IPS-18a (cell line): ENCODE measurements at regions not wholly inside any gene's neighbourhood (a gene's known extent, or its start where the extent isn't known, plus 50 kb on each side); places are given as distances from the start of the nearest gene placed in this dataset.

Source experiments
- H3K27ac ChIP-seq: one replicate; pipeline ENCODE4 v1.5.1; 2013; ENCODE audit warnings: low read length
- H3K27me3 ChIP-seq: one replicate; pipeline ENCODE4 v1.6.1; 2013; ENCODE audit warnings: mild to moderate bottlenecking, low read length; ENCODE audit not compliant: control insufficient read depth, insufficient read depth
- H3K36me3 ChIP-seq: one replicate; pipeline ENCODE4 v1.6.1; 2013; ENCODE audit warnings: low read depth, low read length; ENCODE audit not compliant: control insufficient read depth
- H3K4me1 ChIP-seq: one replicate; pipeline ENCODE4 v1.6.1; 2013; ENCODE audit warnings: low read depth, low read length; ENCODE audit not compliant: control insufficient read depth
- H3K4me3 ChIP-seq: one replicate; pipeline ENCODE4 v1.5.1; 2013; ENCODE audit warnings: low read length
- H3K9ac ChIP-seq: one replicate; pipeline ENCODE4 v1.6.1; 2013; ENCODE audit warnings: mild to moderate bottlenecking, low read length, moderate library complexity
- H3K9me3 ChIP-seq: one replicate; pipeline ENCODE4 v1.6.1; 2013; ENCODE audit warnings: low read depth, low read length; ENCODE audit not compliant: control insufficient read depth

DNA sequence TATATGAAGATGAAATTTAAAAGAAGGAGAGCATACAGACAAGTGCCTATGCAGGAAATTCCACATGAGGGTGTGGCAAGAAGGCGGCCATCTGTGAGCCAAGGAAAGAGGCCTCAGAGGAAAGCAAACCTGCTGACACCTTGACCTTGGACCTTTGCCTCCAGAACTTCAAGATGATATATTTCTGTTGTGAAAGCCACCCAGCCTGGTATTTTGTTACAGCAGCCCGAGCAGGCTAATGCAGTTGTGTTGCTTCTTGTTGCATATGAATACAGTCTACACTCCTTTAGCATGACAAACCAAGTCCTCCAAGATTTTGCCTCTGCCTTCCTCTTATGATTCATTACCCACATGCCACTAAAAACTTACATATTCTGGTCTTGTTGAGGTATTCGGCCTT is 374.8 kb upstream of the TRIB2 start:
- no peaks in the 10 kb centered on the region for H3K27me3 ChIP-seq
- H3K27ac ChIP-seq: no peak overlapping the region
- H3K9me3 ChIP-seq: no peaks in the 10 kb centered on the region
- H3K4me1 ChIP-seq: no peaks in the 10 kb centered on the region
- no peak overlapping the region for H3K9ac ChIP-seq
- H3K36me3 ChIP-seq: no peaks in the 10 kb centered on the region
- H3K4me3 ChIP-seq: no peak overlapping the region

DNA sequence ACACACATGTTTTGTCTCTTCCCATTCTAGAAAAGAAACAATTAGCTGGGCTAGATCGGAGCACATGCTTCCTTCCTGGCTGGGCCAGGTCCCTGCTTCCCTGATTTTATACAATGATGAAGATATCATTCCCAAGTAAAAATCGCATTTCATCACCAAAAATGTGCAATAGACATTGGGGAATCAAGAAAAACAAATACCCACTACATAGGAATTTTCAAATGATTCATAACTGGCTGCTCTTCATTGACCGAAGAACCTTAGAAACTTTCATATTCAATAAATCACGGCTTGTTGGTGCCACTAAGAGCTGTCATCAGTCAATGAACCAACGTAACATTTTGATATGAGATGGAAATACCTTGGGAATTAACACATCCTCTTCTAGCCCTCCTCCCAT is 373.6 kb upstream of the TRIB2 start:
- H3K27me3 ChIP-seq: no peaks in the 10 kb centered on the region
- no peak overlapping the region for H3K27ac ChIP-seq
- no peaks in the 10 kb centered on the region for H3K36me3 ChIP-seq
- no peaks in the 10 kb centered on the region for H3K9me3 ChIP-seq
- no peak overlapping the region for H3K4me3 ChIP-seq
- no peaks in the 10 kb centered on the region for H3K4me1 ChIP-seq
- no peak overlapping the region for H3K9ac ChIP-seq

DNA sequence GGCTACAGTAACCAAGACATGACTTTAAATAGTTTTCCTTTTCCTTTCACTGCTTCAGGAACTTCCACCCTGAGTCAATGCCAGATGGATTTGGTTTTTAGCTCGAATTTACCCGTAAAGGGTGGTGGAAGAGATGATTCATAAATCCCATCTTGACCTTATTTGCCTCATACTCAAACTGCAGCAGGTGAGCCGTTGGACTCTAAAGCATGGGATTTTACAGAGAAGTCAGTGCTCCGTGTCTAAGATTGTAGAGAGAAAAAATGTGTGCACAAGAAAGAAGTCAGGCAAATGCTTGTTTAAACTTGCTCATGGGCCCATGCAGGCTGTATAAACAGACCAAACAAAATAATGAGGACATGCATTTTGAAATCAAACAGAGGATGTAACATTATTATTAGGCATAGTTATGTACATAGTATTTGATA is 369.7 kb upstream of the TRIB2 start:
- H3K4me3 ChIP-seq: no peak overlapping the region
- H3K36me3 ChIP-seq: no peaks in the 10 kb centered on the region
- H3K27me3 ChIP-seq: no peaks in the 10 kb centered on the region
- no peaks in the 10 kb centered on the region for H3K9me3 ChIP-seq
- H3K27ac ChIP-seq: no peak overlapping the region
- H3K9ac ChIP-seq: no peak overlapping the region
- no peaks in the 10 kb centered on the region for H3K4me1 ChIP-seq

DNA sequence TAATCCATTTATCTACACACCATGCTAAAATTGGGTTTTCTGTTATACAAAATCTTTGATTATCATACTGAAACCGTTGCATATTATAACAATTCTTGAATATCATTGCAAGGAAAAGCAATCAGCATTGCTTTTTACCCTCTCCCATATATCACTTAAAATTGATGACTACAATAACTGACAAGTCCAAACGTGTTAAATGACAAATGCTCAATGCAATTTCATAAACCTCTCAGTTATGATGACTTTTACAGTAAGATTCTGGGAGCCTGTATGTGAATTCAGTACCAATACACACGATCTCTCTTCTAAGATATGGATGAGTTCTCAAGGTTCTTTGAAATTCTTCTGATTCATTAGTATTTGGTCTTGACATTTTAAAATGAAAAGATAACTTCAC is 368.5 kb upstream of the TRIB2 start:
- no peaks in the 10 kb centered on the region for H3K9me3 ChIP-seq
- H3K36me3 ChIP-seq: no peaks in the 10 kb centered on the region
- no peaks in the 10 kb centered on the region for H3K27me3 ChIP-seq
- H3K4me1 ChIP-seq: no peaks in the 10 kb centered on the region
- no peak overlapping the region for H3K9ac ChIP-seq
- H3K27ac ChIP-seq: no peak overlapping the region
- H3K4me3 ChIP-seq: no peak overlapping the region

DNA sequence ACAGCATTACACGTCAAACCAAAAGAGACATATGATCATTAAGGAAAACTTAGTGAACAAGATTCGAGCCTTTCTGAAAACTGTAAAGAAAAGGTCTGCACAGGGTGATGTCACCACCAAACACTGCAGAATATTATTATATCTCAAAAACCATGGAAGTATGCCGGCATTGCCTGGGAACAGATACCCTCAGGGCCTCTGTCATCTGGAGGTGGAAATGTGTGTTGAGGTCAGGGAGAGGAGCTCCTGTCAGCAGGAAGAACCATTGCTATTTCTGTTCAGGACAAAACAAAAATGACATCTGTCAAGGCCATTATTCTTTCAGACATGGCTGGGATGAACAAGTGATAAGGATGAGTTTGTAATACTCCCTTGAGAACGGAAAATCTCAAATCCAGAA is 365.9 kb upstream of the TRIB2 start:
- Histone ChIP-seq H3K27ac (no peak overlapping the region), H3K9ac (no peak overlapping the region), H3K4me3 (no peak overlapping the region), H3K27me3 (no peaks in the 10 kb centered on the region), H3K36me3 (no peaks in the 10 kb centered on the region), H3K9me3 (no peaks in the 10 kb centered on the region), H3K4me1 (no peaks in the 10 kb centered on the region)

DNA sequence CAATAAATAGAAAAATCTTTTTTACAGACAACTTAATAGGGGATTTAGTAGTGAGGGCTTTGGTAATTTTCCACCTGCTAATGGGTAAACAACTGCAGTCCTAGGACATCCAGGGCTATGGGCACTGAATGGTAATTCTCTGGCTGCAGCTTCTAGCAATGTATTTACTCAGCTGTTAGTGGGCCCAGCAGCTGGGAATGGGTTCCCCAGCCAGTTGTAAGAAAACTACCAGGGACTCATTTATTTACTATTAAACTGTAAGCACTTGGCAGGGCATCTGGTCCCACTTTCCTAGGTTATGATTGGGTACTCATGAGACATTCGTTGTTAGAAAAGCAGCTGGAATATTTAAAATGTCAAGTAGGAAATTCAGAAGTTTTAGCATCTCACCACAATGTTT is 363.8 kb upstream of the TRIB2 start:
- Histone ChIP-seq H3K36me3 (no peaks in the 10 kb centered on the region), H3K9ac (no peak overlapping the region), H3K4me3 (no peak overlapping the region), H3K9me3 (no peaks in the 10 kb centered on the region), H3K27ac (no peak overlapping the region), H3K4me1 (no peaks in the 10 kb centered on the region), H3K27me3 (no peaks in the 10 kb centered on the region)

DNA sequence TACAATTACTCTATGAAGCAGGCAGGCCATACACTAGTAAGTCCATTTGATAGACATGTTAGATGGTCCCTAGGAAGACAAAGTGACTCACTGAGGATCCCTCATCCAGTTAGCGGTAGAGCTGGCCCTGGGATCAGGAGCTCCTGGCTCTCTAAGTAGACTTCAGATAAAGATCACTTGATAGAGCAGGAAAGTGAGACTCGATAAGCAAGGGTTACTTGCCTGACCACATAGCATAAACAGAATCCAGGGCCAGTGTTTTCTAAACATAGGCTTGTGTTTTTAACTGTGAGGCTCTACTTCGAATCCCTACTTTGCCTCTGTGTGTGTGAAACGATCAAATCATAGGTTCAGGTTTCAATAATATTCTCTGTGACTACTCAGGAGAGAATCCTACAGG is 355.2 kb upstream of the TRIB2 start:
- Histone ChIP-seq H3K27me3 (no peaks in the 10 kb centered on the region), H3K9me3 (no peaks in the 10 kb centered on the region), H3K4me3 (no peak overlapping the region), H3K9ac (no peak overlapping the region), H3K4me1 (no peaks in the 10 kb centered on the region), H3K27ac (no peak overlapping the region), H3K36me3 (no peaks in the 10 kb centered on the region)

DNA sequence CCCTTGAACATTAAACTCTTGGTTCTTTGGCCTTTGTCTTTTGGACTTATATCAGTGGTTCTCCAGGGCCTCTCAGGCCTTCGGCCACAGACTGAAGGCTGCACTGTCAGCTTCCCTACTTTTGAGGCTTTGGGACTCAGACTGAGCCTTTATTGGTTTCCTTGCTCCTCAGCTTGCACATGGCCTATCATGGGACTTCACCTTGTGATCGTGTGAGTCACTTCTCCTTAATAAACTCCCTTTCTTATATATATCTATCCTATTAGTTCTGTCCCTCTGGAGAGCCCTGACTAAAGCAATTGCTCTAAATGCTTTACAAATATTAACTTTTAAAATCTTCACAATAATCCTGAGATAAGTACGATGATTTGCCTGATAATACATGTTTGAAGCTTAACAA is 353.6 kb upstream of the TRIB2 start:
- Histone ChIP-seq H3K9ac (no peak overlapping the region), H3K36me3 (no peaks in the 10 kb centered on the region), H3K27ac (no peak overlapping the region), H3K4me3 (no peak overlapping the region), H3K27me3 (no peaks in the 10 kb centered on the region), H3K9me3 (no peaks in the 10 kb centered on the region), H3K4me1 (no peaks in the 10 kb centered on the region)

DNA sequence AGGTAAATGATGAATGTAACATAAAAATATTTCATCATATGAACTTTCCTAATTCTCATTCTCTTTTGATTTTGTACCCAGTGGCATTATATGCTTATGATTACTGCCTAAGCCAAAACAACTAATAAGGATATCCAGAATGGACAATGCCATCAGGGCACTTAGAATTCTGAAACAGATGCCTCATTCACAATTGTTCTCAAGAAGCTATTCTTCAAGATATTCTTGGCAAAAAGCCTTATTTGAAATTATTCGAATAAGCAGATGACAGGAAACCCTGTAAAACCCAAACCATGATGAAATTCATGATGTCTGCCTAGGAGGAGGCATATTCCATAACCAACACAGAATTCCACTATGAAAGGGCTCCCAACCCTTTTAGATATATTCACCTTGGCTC is 353.2 kb upstream of the TRIB2 start:
- H3K4me3 ChIP-seq: no peak overlapping the region
- H3K27ac ChIP-seq: no peak overlapping the region
- H3K9me3 ChIP-seq: no peaks in the 10 kb centered on the region
- H3K9ac ChIP-seq: no peak overlapping the region
- no peaks in the 10 kb centered on the region for H3K4me1 ChIP-seq
- no peaks in the 10 kb centered on the region for H3K36me3 ChIP-seq
- no peaks in the 10 kb centered on the region for H3K27me3 ChIP-seq

DNA sequence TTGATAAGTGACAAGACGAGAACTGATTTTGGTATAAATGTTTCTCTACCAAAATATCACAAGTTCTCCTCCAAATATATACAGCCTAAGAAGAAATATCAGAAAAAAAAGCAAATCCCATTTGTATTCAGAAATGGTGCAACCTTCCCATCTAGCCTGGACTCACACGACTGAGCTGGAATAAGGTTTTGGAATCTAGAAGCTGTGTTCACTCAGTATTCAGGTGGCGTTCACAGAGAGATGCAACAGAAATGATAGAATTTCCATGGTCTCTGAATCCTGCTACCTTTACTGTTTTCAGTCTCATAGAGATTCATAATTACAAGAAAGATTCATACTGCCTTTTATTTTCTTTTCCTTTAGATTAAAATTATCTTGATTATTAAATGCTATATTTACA is 347.2 kb upstream of the TRIB2 start:
- Histone ChIP-seq H3K27ac (no peak overlapping the region), H3K9ac (no peak overlapping the region), H3K9me3 (no peaks in the 10 kb centered on the region), H3K27me3 (no peaks in the 10 kb centered on the region), H3K4me3 (no peak overlapping the region), H3K36me3 (no peaks in the 10 kb centered on the region), H3K4me1 (no peaks in the 10 kb centered on the region)

DNA sequence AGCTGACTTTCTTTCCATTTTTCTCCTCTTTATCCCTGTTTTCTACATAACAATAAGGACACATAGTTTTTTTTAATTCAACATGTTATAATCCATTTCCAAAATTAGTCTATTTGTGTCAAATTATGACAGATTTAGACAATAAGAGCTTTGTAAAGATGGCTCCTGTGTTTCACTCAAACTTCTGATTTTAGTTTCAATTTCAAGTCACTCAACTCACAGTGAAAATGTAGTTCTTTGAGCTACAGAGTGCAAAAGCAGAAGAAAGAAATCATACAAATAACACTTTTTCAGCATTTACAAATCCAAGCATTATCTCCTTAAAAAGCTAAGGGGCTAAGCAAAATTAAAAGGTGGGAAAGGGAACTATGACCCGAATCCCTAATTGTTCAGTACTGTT is 340.7 kb upstream of the TRIB2 start:
- H3K4me3 ChIP-seq: no peak overlapping the region
- no peak overlapping the region for H3K9ac ChIP-seq
- no peak overlapping the region for H3K27ac ChIP-seq
- no peaks in the 10 kb centered on the region for H3K9me3 ChIP-seq
- peaks cover under 1% of the 10 kb centered on the region for H3K4me1 ChIP-seq
- H3K27me3 ChIP-seq: no peaks in the 10 kb centered on the region
- no peaks in the 10 kb centered on the region for H3K36me3 ChIP-seq

DNA sequence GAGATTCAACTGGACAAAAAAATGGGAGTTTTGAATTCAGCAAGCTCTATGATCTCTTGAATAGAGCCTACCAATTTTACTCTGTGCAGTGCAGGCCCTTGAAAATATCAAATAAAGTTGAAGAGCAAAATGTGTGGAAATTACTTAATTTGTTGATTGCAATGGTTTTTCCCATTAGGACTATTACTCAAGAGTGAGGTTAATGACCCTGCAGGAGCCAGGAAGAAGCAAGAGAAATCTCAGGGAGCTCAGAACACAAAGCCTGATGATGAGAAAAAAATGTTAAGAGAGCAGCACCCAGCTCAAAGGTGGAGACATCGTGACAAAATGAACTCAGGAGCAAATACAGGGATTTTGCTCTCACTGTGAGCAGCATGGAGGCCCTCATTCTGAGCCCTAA is 337.6 kb upstream of the TRIB2 start:
- Histone ChIP-seq H3K9ac (no peak overlapping the region), H3K4me1 (peaks cover 11% of the 10 kb centered on the region), H3K27ac (no peak overlapping the region), H3K36me3 (no peaks in the 10 kb centered on the region), H3K9me3 (no peaks in the 10 kb centered on the region), H3K4me3 (no peak overlapping the region), H3K27me3 (no peaks in the 10 kb centered on the region)
